Brain microvascular endothelial cell (primary cell): ENCODE measurements at regions not wholly inside any gene's neighbourhood (a gene's known extent, or its start where the extent isn't known, plus 50 kb on each side); places are given as distances from the start of the nearest gene placed in this dataset.

Experiments
- DNase-seq: peaks from one replicate; pipeline ENCODE4 v3.0.0-alpha.2; 2020
- H3K27ac ChIP-seq: fragments of 250-450 bp; sonication (Bioruptor Pico); 2 replicates; pipeline ENCODE4 v1.5.1; 2020; ENCODE audit warnings: mild to moderate bottlenecking, moderate library complexity
- H3K27me3 ChIP-seq: fragments of 250-450 bp; sonication (Bioruptor Pico); replicated peaks from 2 replicates; pipeline ENCODE4 v1.5.1; 2020; ENCODE audit warnings: mild to moderate bottlenecking
- H3K36me3 ChIP-seq: fragments of 250-450 bp; sonication (Bioruptor Pico); replicated peaks from 2 replicates; pipeline ENCODE4 v1.5.1; 2020; ENCODE audit warnings: mild to moderate bottlenecking
- H3K4me3 ChIP-seq: 2 replicates; pipeline ENCODE4 v1.5.1; 2011; ENCODE audit warnings: low read depth, mild to moderate bottlenecking, control low read depth, low read length, moderate library complexity
- CTCF ChIP-seq: IDR thresholded peaks from 2 replicates; pipeline ENCODE4 v1.5.1; 2011; ENCODE audit warnings: low read depth, mild to moderate bottlenecking, moderate library complexity, low read length, control low read depth, inconsistent platforms; ENCODE audit errors: missing control alignments
- in situ Hi-C: cut with HindIII; loops from 2 replicates; pipeline ENCODE4 v1.10.0; 2017; ENCODE audit warnings: low sequenced_read_pairs, low pct_ligation_motif_present

GRCh38 chr19:28855216-28855615 is 357.7 kb downstream of the UQCRFS1 start:
- no peak for DNase-seq
- TF ChIP-seq CTCF = no peak
- in situ Hi-C loops = no loop called here
- Histone ChIP-seq H3K4me3 (no peak overlapping the region), H3K27ac (no peak overlapping the region), H3K36me3 (no peaks in the 10 kb centered on the region), H3K27me3 (no peaks in the 10 kb centered on the region)

- peak; percentile 14 for DNase-seq
- no peak overlapping the region for H3K4me3 ChIP-seq
- no peak for TF ChIP-seq CTCF
- in situ Hi-C loops = no loop called here
- H3K27ac ChIP-seq = no peak overlapping the region
- H3K27me3 ChIP-seq = no peaks in the 10 kb centered on the region
- no peaks in the 10 kb centered on the region for H3K36me3 ChIP-seq
Observed at GRCh38 chr19:28847468-28847867, 365.5 kb downstream of the UQCRFS1 start.

- no peaks in the 10 kb centered on the region for H3K36me3 ChIP-seq
- no peak for DNase-seq
- H3K4me3 ChIP-seq = no peak overlapping the region
- in situ Hi-C loops = no loop called here
- no peak overlapping the region for H3K27ac ChIP-seq
- no peak for TF ChIP-seq CTCF
- H3K27me3 ChIP-seq = no peaks in the 10 kb centered on the region
Observed at GRCh38 chr19:28846094-28846812, 366.7 kb downstream of the UQCRFS1 start.

- Histone ChIP-seq H3K36me3 (no peaks in the 10 kb centered on the region), H3K27me3 (no peaks in the 10 kb centered on the region), H3K27ac (no peak overlapping the region), H3K4me3 (no peak overlapping the region)
- TF ChIP-seq CTCF = no peak
- in situ Hi-C loops = no loop called here
- no peak for DNase-seq
Observed at GRCh38 chr19:28843761-28844492, 369.0 kb downstream of the UQCRFS1 start.

GRCh38 chr19:28841531-28841930 is 371.4 kb downstream of the UQCRFS1 start:
- DNase-seq = no peak
- in situ Hi-C loops = no loop called here

More at GRCh38 chr19:28841531-28841930, 371.4 kb downstream of the UQCRFS1 start:
- Histone ChIP-seq H3K36me3 (no peaks in the 10 kb centered on the region), H3K27me3 (no peaks in the 10 kb centered on the region), H3K27ac (no peak overlapping the region), H3K4me3 (no peak overlapping the region)
- TF ChIP-seq CTCF = no peak
